Germinal center (tissue), 1 donor: ENCODE measurements at regions not wholly inside any gene's neighbourhood (a gene's known extent, or its start where the extent isn't known, plus 50 kb on each side); places are given as distances from the start of the nearest gene placed in this dataset.
"Not testable (repeated sequence)": the region's sequence is repeated elsewhere in the genome, so short reads cannot be mapped to it uniquely, and the experiment has no call there.

Source experiments
- DNase-seq: peaks from one replicate; pipeline ENCODE4 v3.0.0; 2012; ENCODE audit warnings: mixed read lengths, low spot score

- DNase-seq: no peak
These were observed 95.4 kb upstream of the GALNT18 start for GRCh38 chr11:11717064-11717725.

- DNase-seq: not testable (repeated sequence)
These were observed 93.3 kb upstream of the GALNT18 start for GRCh38 chr11:11715075-11715474.

- no peak for DNase-seq
These were observed 88.8 kb upstream of the GALNT18 start for GRCh38 chr11:11710556-11710955.

GRCh38 chr11:11709447-11710239 is 87.8 kb upstream of the GALNT18 start:
- no peak for DNase-seq

GRCh38 chr11:11708256-11708655 is 86.5 kb upstream of the GALNT18 start:
- no peak for DNase-seq

- DNase-seq: no peak
These were observed 84.2 kb upstream of the GALNT18 start for GRCh38 chr11:11706028-11706427.

GRCh38 chr11:11703885-11704284 is 82.1 kb upstream of the GALNT18 start:
- DNase-seq: no peak

- DNase-seq: no peak
These were observed 79.3 kb upstream of the GALNT18 start for GRCh38 chr11:11701070-11701469.

GRCh38 chr11:11697796-11698195 is 76.0 kb upstream of the GALNT18 start:
- DNase-seq: no peak

GRCh38 chr11:11691296-11692151 is 69.7 kb upstream of the GALNT18 start:
- DNase-seq: no peak

- DNase-seq: no peak
These were observed 59.7 kb upstream of the GALNT18 start for GRCh38 chr11:11681536-11681935.

- no peak for DNase-seq
These were observed 56.0 kb upstream of the GALNT18 start for GRCh38 chr11:11677672-11678356.

GRCh38 chr11:11675671-11676181 is 53.9 kb upstream of the GALNT18 start:
- DNase-seq: no peak

GRCh38 chr11:11672789-11673188 is 51.0 kb upstream of the GALNT18 start:
- DNase-seq: no peak

- no peak for DNase-seq
These were observed 50.3 kb upstream of the GALNT18 start for GRCh38 chr11:11672101-11672500.
